Neutrophil (primary cell): ENCODE measurements at regions not wholly inside any gene's neighbourhood (a gene's known extent, or its start where the extent isn't known, plus 50 kb on each side); places are given as distances from the start of the nearest gene placed in this dataset.

Experiments used
- H3K27ac ChIP-seq: fragments of 200-600 bp; sonication (generic); 2 replicates; pipeline ENCODE4 v1.5.1; 2016; ENCODE audit warnings: mild to moderate bottlenecking, moderate library complexity
- H3K27me3 ChIP-seq: fragments of 200-600 bp; sonication (generic); 2 replicates; pipeline ENCODE4 v1.6.0; 2016; ENCODE audit warnings: mild to moderate bottlenecking
- H3K36me3 ChIP-seq: fragments of 200-600 bp; sonication (generic); 2 replicates; pipeline ENCODE4 v1.5.1; 2017
- H3K4me1 ChIP-seq, 2 experiments: fragments of 200-600 bp in 1 of 2; sonication (generic) in 1 of 2; 1 replicate in 1 of 2; 2 replicates in 1 of 2; pipeline versions ENCODE4 v1.5.1 to v1.6.1; 2013 to 2016; ENCODE audit warnings: low read depth in 1 of 2, low read length in 1 of 2, mild to moderate bottlenecking in 1 of 2, moderate library complexity in 1 of 2; ENCODE audit not compliant: control insufficient read depth in 1 of 2, insufficient read depth in 1 of 2
- H3K4me3 ChIP-seq, 2 experiments: fragments of 200-600 bp in 1 of 2; sonication (generic) in 1 of 2; 1 replicate in 1 of 2; 2 replicates in 1 of 2; pipeline ENCODE4 v1.5.1; 2013 to 2016; ENCODE audit warnings: low read depth in 1 of 2, low read length in 1 of 2, mild to moderate bottlenecking in 1 of 2, moderate library complexity in 1 of 2
- H3K9me3 ChIP-seq: fragments of 200-600 bp; sonication (generic); 2 replicates; pipeline ENCODE4 v1.5.1; 2016
- TF ChIP-seq, protein P1 (sequence below): fragments of 200-600 bp; sonication (generic); IDR thresholded peaks from 2 replicates; pipeline ENCODE4 v1.5.1; 2016; ENCODE audit warnings: antibody characterized with exemption

DNA sequence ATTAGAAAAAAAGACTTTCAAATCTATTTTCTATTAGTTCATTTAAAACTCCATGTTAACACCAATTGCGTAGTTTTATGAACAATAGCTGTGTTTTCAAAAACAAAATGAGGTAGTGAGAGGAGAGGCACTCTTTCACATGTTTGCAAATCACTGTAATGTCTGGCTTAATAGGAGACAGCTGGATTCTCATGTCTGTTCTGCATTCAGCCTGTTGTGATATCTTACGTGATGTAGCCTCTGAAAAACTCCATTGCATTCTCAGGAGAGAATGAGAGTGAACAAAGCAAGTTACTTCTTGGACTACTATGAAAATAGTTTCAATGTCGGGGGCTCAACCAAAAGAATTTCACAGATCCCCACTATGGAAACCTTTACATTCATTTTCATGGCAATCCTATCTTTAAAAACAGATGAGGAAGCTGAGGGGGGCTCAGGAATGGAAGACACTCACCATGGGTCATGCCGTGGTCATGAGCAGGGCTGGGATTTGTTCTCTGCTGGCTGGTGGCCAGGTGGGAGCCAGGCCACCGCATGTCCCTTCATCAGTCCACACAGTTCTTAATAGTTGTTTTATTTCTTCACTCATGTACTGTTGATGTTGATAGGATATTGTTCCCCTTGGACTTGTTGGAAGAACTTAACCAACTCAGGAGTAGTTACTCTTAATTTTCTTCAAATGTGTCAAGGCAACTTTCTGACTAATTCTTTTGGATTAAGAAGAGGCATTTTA lies 346.2 kb upstream of the FAR2 start:
- Histone ChIP-seq H3K27me3 (no peaks in the 10 kb centered on the region), H3K4me3 (no peak overlapping the region), H3K36me3 (no peaks in the 10 kb centered on the region), H3K4me1 (no peaks in the 10 kb centered on the region), H3K27ac (no peak overlapping the region), H3K9me3 (no peaks in the 10 kb centered on the region)
- TF ChIP-seq, protein P1, sequence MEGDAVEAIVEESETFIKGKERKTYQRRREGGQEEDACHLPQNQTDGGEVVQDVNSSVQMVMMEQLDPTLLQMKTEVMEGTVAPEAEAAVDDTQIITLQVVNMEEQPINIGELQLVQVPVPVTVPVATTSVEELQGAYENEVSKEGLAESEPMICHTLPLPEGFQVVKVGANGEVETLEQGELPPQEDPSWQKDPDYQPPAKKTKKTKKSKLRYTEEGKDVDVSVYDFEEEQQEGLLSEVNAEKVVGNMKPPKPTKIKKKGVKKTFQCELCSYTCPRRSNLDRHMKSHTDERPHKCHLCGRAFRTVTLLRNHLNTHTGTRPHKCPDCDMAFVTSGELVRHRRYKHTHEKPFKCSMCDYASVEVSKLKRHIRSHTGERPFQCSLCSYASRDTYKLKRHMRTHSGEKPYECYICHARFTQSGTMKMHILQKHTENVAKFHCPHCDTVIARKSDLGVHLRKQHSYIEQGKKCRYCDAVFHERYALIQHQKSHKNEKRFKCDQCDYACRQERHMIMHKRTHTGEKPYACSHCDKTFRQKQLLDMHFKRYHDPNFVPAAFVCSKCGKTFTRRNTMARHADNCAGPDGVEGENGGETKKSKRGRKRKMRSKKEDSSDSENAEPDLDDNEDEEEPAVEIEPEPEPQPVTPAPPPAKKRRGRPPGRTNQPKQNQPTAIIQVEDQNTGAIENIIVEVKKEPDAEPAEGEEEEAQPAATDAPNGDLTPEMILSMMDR = no peak

DNA sequence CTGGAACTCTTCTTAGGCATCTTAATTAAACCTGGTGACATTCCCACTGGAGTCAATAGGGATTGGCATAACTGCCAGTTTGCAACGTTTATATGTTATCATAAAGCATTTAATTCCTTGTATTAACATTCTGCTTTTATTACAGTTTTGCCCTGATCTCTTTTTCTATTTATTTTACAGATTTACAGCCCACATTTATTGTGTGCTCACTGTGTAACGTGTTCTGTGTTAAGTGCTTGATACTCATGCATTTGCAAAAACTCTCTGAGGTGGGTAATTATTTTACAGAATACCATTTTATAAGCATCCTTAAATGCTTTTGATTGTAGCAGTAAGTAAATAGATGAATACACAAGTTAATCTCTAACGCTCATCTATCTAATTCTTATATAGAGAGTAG lies 341.5 kb upstream of the FAR2 start:
- no peaks in the 10 kb centered on the region for H3K9me3 ChIP-seq
- H3K27me3 ChIP-seq = no peaks in the 10 kb centered on the region
- H3K4me3 ChIP-seq = no peak overlapping the region
- no peak overlapping the region for H3K27ac ChIP-seq
- no peaks in the 10 kb centered on the region for H3K4me1 ChIP-seq
- TF ChIP-seq, protein P1 = no peak
- H3K36me3 ChIP-seq = no peaks in the 10 kb centered on the region

DNA sequence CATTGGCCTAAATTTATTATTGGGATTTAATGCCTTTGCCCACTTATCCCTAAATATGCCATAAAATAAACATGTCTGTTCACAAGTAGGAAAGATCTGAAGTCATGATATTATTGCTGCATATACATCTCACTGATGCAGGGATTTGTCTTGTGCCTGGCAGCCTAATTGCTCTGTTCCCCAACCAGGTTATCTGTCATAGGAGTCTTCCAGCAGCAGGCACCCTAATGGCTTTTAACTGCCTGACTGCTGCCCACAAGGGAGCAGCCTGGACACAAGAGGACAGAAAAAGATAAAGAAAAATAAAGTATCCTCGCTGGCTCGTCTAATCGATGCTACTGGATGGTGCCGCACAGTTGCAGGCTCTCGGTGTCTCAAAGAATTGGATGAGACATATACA lies 337.6 kb upstream of the FAR2 start:
- Histone ChIP-seq H3K27me3 (no peaks in the 10 kb centered on the region), H3K36me3 (no peaks in the 10 kb centered on the region), H3K9me3 (no peaks in the 10 kb centered on the region), H3K4me1 (no peaks in the 10 kb centered on the region), H3K4me3 (no peak overlapping the region), H3K27ac (no peak overlapping the region)
- TF ChIP-seq, protein P1 = no peak

DNA sequence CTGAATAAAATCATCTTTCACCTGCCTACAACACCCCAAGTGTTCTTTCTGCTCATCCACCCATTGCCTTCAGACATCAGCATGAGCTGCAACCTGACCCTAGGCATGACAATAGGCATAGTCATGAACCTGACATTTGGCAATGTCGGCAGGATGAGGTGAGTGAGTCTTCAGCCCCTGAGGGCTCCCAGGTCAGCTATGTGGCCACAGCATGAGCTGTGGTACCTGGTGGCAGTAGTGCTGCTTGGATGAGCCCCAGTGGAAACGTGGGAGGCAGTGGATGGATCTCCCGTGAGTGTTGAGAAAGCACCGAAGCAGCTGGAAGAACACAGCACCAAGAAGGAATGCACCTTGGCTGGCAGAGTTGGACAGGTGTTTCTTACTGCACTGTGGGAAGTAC lies 334.8 kb upstream of the FAR2 start:
- no peaks in the 10 kb centered on the region for H3K36me3 ChIP-seq
- TF ChIP-seq, protein P1 = no peak
- no peak overlapping the region for H3K4me3 ChIP-seq
- H3K9me3 ChIP-seq = no peaks in the 10 kb centered on the region
- no peaks in the 10 kb centered on the region for H3K4me1 ChIP-seq
- H3K27me3 ChIP-seq = no peaks in the 10 kb centered on the region
- no peak overlapping the region for H3K27ac ChIP-seq

DNA sequence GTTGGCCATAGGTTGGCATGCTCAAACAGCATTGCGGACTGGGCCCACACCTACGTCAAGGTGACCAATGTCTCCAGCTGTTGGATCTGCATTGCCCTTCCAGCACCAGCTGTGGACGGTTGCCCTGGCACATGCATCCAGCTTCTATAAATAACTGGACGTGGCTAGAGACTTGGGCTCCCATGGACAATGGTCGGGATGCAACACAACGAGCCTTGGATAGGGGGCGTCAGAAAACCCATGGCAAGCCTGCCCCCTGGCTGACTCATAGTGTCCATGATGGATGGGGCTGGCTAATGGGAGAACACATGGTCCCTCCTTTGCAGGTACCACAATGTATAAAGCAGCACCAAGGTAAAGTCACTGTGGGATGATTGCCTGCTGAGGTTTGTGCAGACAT lies 331.6 kb upstream of the FAR2 start:
- no peaks in the 10 kb centered on the region for H3K27me3 ChIP-seq
- TF ChIP-seq, protein P1 = no peak
- H3K4me1 ChIP-seq = no peaks in the 10 kb centered on the region
- no peaks in the 10 kb centered on the region for H3K36me3 ChIP-seq
- H3K27ac ChIP-seq = no peak overlapping the region
- no peak overlapping the region for H3K4me3 ChIP-seq
- H3K9me3 ChIP-seq = no peaks in the 10 kb centered on the region
